Activated CD4-positive, alpha-beta T cell treated with anti-CD3 and anti-CD28 coated beads, Interleukin-10, Interleukin-2, amounts not matched to agents 100 ng/mL and 50 ng/mL, durations not matched to agents 16 hours and 8 hours (primary cell): ENCODE measurements at regions not wholly inside any gene's neighbourhood (a gene's known extent, or its start where the extent isn't known, plus 50 kb on each side); places are given as distances from the start of the nearest gene placed in this dataset.

Experiments
- DNase-seq: peaks from one replicate; pipeline ENCODE4 v3.0.0-alpha.2; 2020

GRCh38 chr1:11338284-11338924 lies 65.4 kb downstream of the UBIAD1 start:
- DNase-seq, result no peak

- DNase-seq, result no peak
Observed at GRCh38 chr1:11339346-11340232, 66.6 kb downstream of the UBIAD1 start.

- DNase-seq, result no peak
Observed at GRCh38 chr1:11340233-11340632, 67.2 kb downstream of the UBIAD1 start.

- no peak for DNase-seq
Observed at GRCh38 chr1:11341901-11342552, 69.0 kb downstream of the UBIAD1 start.

- DNase-seq, result no peak
Observed at GRCh38 chr1:11342621-11343032, 69.6 kb downstream of the UBIAD1 start.

- no peak for DNase-seq
Observed at GRCh38 chr1:11345971-11346715, 73.1 kb downstream of the UBIAD1 start.

GRCh38 chr1:11350265-11350664 lies 77.3 kb downstream of the UBIAD1 start:
- no peak for DNase-seq

GRCh38 chr1:11352058-11352715 lies 79.2 kb downstream of the UBIAD1 start:
- DNase-seq, result no peak

- no peak for DNase-seq
Observed at GRCh38 chr1:11352816-11353799, 80.1 kb downstream of the UBIAD1 start.

- no peak for DNase-seq
Observed at GRCh38 chr1:11354893-11355553, 82.0 kb downstream of the UBIAD1 start.

- no peak for DNase-seq
Observed at GRCh38 chr1:11355559-11356475, 82.8 kb downstream of the UBIAD1 start.

- DNase-seq, result no peak
Observed at GRCh38 chr1:11357276-11357675, 84.3 kb downstream of the UBIAD1 start.

- no peak for DNase-seq
Observed at GRCh38 chr1:11358984-11359383, 86.0 kb downstream of the UBIAD1 start.

- DNase-seq, result no peak
Observed at GRCh38 chr1:11362547-11363021, 89.6 kb downstream of the UBIAD1 start.

- peak; percentile 42 for DNase-seq
Observed at GRCh38 chr1:11364170-11364569, 91.2 kb downstream of the UBIAD1 start.

GRCh38 chr1:11365744-11366387 lies 92.9 kb downstream of the UBIAD1 start:
- DNase-seq, result no peak

- DNase-seq, result no peak
Observed at GRCh38 chr1:11373029-11373894, 100.3 kb downstream of the UBIAD1 start.
